ENCODE measurements at regions not wholly inside any gene's neighbourhood (a gene's known extent, or its start where the extent isn't known, plus 50 kb on each side); places are given as distances from the start of the nearest gene placed in this dataset.

DNA sequence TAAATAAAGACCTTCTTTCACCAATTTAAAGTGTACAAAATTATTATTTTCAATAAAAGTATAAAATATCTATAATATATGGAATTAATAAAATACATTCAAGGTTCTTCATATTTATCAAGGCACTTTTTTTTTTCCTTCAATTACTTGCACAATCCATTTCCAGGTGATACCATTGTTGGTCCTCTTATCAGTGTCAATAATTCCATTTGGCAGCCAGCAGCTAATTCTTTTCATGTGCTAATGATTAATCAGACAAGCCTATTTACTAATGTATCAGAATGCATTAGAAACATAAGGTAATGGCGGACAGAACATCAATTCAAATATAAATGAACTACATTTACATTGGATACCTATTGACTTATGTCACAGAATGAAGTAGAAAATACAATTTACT is 622.2 kb downstream of the TOX3 start:
- H3K27me3 ChIP-seq (ENCODE audit: control insufficient read depth in 1 of 2, insufficient read depth in 2 of 2, low read length in 2 of 2): no peaks in the 10 kb centered on the region
- H3K9ac ChIP-seq (ENCODE audit: low read length in 2 of 2): no peak overlapping the region
- no peak overlapping the region for H3K27ac ChIP-seq (ENCODE audit: low read length)
- H3K4me3 ChIP-seq (ENCODE audit: low read length in 2 of 2): no peak overlapping the region
- H3K9me3 ChIP-seq (ENCODE audit: control insufficient read depth in 2 of 2, low read length in 2 of 2): peaks cover 0 to 5% of the 10 kb centered on the region in 2 donors
- H3K4me1 ChIP-seq (ENCODE audit: control insufficient read depth, insufficient read depth, low read length): no peaks in the 10 kb centered on the region
- H3K36me3 ChIP-seq (ENCODE audit: control insufficient read depth in 2 of 2, insufficient read depth in 2 of 2, low read length in 2 of 2): no peaks in the 10 kb centered on the region

DNA sequence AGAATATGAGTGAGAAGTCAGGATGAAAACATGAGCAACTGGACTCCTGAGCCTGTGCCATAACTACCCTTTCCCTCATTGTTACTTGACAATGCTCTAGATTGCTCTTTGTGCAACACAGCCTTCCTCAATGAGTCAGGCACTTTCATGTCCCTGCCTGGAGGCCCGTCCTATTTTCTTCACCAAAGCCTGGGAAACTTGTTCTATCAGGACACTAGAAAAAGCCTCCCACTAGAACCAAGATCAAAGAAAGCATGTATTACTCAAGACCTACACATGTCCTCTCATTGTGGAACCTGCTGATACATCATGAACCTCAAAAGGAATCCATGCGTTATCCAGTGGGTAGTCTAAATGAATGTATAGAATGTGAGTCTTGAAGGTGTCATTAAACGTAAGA is 624.5 kb downstream of the TOX3 start:
- Histone ChIP-seq H3K27me3 (ENCODE audit: control insufficient read depth in 1 of 2, insufficient read depth in 2 of 2, low read length in 2 of 2) (peaks cover 0 to 2% of the 10 kb centered on the region in 2 donors), H3K9me3 (ENCODE audit: control insufficient read depth in 2 of 2, low read length in 2 of 2) (peaks cover 0 to 5% of the 10 kb centered on the region in 2 donors), H3K36me3 (ENCODE audit: control insufficient read depth in 2 of 2, insufficient read depth in 2 of 2, low read length in 2 of 2) (no peaks in the 10 kb centered on the region), H3K4me1 (ENCODE audit: control insufficient read depth, insufficient read depth, low read length) (no peaks in the 10 kb centered on the region), H3K27ac (ENCODE audit: low read length) (no peak overlapping the region), H3K9ac (ENCODE audit: low read length in 2 of 2) (no peak overlapping the region), H3K4me3 (ENCODE audit: low read length in 2 of 2) (no peak overlapping the region)

GRCh38 chr16:51919736-51920135 is 627.2 kb downstream of the TOX3 start:
- Histone ChIP-seq H3K36me3 (ENCODE audit: control insufficient read depth in 2 of 2, insufficient read depth in 2 of 2, low read length in 2 of 2) (no peaks in the 10 kb centered on the region), H3K4me1 (ENCODE audit: control insufficient read depth, insufficient read depth, low read length) (no peaks in the 10 kb centered on the region), H3K9me3 (ENCODE audit: control insufficient read depth in 2 of 2, low read length in 2 of 2) (peaks cover 0 to 3% of the 10 kb centered on the region in 2 donors), H3K9ac (ENCODE audit: low read length in 2 of 2) (no peak overlapping the region), H3K4me3 (ENCODE audit: low read length in 2 of 2) (no peak overlapping the region), H3K27ac (ENCODE audit: low read length) (no peak overlapping the region), H3K27me3 (ENCODE audit: control insufficient read depth in 1 of 2, insufficient read depth in 2 of 2, low read length in 2 of 2) (peaks cover 0 to 2% of the 10 kb centered on the region in 2 donors)

DNA sequence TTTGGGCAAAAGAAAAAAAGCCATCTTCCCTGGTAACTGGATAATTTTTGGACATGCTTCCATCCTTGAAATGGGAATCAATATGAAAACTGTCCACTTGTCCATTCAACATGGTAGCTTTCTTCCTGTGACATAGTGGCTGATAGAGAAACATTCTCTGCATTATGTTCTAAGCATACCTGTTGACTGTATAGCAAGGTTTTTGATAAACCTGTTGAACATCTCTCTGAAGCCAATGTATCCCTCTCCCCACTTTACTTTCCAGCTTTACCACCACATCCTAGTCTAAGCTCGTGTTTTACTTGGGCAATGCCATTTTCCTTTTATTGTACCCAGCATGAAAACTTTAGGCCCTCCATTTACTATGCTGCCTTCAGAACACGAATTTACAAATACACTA is 630.1 kb downstream of the TOX3 start:
- Histone ChIP-seq H3K4me1 (ENCODE audit: control insufficient read depth, insufficient read depth, low read length) (no peaks in the 10 kb centered on the region), H3K9me3 (ENCODE audit: control insufficient read depth in 2 of 2, low read length in 2 of 2) (no peaks in the 10 kb centered on the region)

DNA sequence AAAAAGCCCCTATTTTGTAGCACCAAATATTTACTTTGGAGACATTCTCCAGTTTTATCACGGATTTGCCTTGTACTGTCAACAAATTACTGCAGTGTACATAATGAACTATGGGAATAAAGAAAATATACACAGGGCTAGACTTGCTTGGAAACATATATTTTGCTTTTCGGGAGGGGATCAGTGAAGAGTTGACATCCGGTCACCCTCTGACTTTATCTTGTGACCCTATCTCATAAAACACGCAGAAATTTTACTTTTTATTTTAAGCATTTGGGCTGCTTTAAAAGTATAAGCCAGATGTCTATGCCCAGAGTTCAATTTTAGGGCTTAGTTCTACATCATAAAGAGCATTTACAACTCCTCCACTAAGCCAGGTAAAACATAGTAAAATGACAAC is 630.7 kb downstream of the TOX3 start:
- Histone ChIP-seq H3K9me3 (ENCODE audit: control insufficient read depth in 2 of 2, low read length in 2 of 2) (no peaks in the 10 kb centered on the region), H3K4me1 (ENCODE audit: control insufficient read depth, insufficient read depth, low read length) (no peaks in the 10 kb centered on the region), H3K27ac (ENCODE audit: low read length) (no peak overlapping the region), H3K36me3 (ENCODE audit: control insufficient read depth in 2 of 2, insufficient read depth in 2 of 2, low read length in 2 of 2) (no peaks in the 10 kb centered on the region), H3K9ac (ENCODE audit: low read length in 2 of 2) (no peak overlapping the region), H3K4me3 (ENCODE audit: low read length in 2 of 2) (no peak overlapping the region), H3K27me3 (ENCODE audit: control insufficient read depth in 1 of 2, insufficient read depth in 2 of 2, low read length in 2 of 2) (peaks cover 0 to 2% of the 10 kb centered on the region in 2 donors)

More for the DNA sequence above, 630.1 kb downstream of the TOX3 start:
- no peaks in the 10 kb centered on the region for H3K36me3 ChIP-seq (ENCODE audit: control insufficient read depth in 2 of 2, insufficient read depth in 2 of 2, low read length in 2 of 2)
- peaks cover 0 to 2% of the 10 kb centered on the region in 2 donors for H3K27me3 ChIP-seq (ENCODE audit: control insufficient read depth in 1 of 2, insufficient read depth in 2 of 2, low read length in 2 of 2)
- no peak overlapping the region for H3K4me3 ChIP-seq (ENCODE audit: low read length in 2 of 2)
- no peak overlapping the region for H3K9ac ChIP-seq (ENCODE audit: low read length in 2 of 2)
- no peak overlapping the region for H3K27ac ChIP-seq (ENCODE audit: low read length)

GRCh38 chr16:51907680-51908079 is 639.3 kb downstream of the TOX3 start:
- H3K27me3 ChIP-seq (ENCODE audit: control insufficient read depth in 1 of 2, insufficient read depth in 2 of 2, low read length in 2 of 2): no peaks in the 10 kb centered on the region
- no peak overlapping the region for H3K4me3 ChIP-seq (ENCODE audit: low read length in 2 of 2)
- no peak overlapping the region for H3K9ac ChIP-seq (ENCODE audit: low read length in 2 of 2)
- H3K36me3 ChIP-seq (ENCODE audit: control insufficient read depth in 2 of 2, insufficient read depth in 2 of 2, low read length in 2 of 2): no peaks in the 10 kb centered on the region
- H3K9me3 ChIP-seq (ENCODE audit: control insufficient read depth in 2 of 2, low read length in 2 of 2): no peaks in the 10 kb centered on the region
- no peaks in the 10 kb centered on the region for H3K4me1 ChIP-seq (ENCODE audit: control insufficient read depth, insufficient read depth, low read length)
- H3K27ac ChIP-seq (ENCODE audit: low read length): no peak overlapping the region

DNA sequence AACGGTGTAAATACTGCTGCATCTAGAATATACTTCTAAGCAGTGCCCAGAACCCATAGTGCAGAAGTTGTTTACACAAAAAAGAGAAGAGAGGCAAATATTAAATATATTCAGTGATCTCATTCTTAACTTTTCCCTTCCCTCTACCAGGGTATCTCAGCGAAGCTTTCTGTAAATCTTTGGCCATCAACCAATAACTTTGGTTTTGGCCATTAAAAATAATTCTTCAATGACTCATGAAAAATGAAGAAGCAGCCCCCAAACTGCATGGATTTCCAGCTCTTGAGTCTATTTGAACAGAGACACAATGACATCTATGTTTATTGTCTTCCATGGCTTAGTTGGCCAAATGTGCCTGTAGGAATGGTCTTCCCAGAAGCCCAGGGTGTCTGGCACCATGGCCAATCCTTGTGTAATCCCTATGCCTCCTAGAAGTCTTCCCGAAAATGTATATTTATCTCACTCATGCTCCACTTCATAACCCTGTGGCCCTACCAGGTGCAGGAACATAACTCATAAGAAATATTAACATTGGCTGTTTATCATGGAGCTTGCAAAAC is 646.6 kb downstream of the TOX3 start:
- Histone ChIP-seq H3K9me3 (ENCODE audit: control insufficient read depth in 2 of 2, low read length in 2 of 2) (no peaks in the 10 kb centered on the region), H3K4me3 (ENCODE audit: low read length in 2 of 2) (no peak overlapping the region), H3K27ac (ENCODE audit: low read length) (no peak overlapping the region), H3K36me3 (ENCODE audit: control insufficient read depth in 2 of 2, insufficient read depth in 2 of 2, low read length in 2 of 2) (no peaks in the 10 kb centered on the region), H3K9ac (ENCODE audit: low read length in 2 of 2) (no peak overlapping the region), H3K27me3 (ENCODE audit: control insufficient read depth in 1 of 2, insufficient read depth in 2 of 2, low read length in 2 of 2) (no peaks in the 10 kb centered on the region), H3K4me1 (ENCODE audit: control insufficient read depth, insufficient read depth, low read length) (no peaks in the 10 kb centered on the region)

GRCh38 chr16:51898872-51899271 is 648.1 kb downstream of the TOX3 start:
- H3K9me3 ChIP-seq (ENCODE audit: control insufficient read depth in 2 of 2, low read length in 2 of 2): no peaks in the 10 kb centered on the region
- H3K36me3 ChIP-seq (ENCODE audit: control insufficient read depth in 2 of 2, insufficient read depth in 2 of 2, low read length in 2 of 2): no peaks in the 10 kb centered on the region
- no peak overlapping the region for H3K27ac ChIP-seq (ENCODE audit: low read length)
- no peaks in the 10 kb centered on the region for H3K27me3 ChIP-seq (ENCODE audit: control insufficient read depth in 1 of 2, insufficient read depth in 2 of 2, low read length in 2 of 2)
- H3K9ac ChIP-seq (ENCODE audit: low read length in 2 of 2): no peak overlapping the region
- no peak overlapping the region for H3K4me3 ChIP-seq (ENCODE audit: low read length in 2 of 2)
- H3K4me1 ChIP-seq (ENCODE audit: control insufficient read depth, insufficient read depth, low read length): no peaks in the 10 kb centered on the region

DNA sequence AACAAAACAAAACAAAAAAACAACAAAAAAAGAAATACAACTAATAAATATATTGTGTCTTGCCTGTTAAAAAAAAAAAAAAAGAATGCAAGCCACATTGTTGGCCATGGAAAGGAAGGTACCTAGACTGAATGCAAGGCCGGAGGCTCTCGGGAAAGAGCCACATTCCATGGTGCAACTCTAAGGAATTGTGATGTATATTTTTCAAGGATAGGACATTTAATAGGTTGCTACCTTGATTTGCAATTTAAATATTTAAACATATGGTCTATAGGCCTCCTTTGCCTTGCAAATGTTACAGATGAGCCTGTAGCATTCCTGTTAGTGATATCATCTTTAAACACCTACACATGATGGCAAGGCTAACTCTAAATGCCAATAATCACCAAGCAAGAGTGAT is 650.9 kb downstream of the TOX3 start:
- no peaks in the 10 kb centered on the region for H3K27me3 ChIP-seq (ENCODE audit: control insufficient read depth in 1 of 2, insufficient read depth in 2 of 2, low read length in 2 of 2)
- no peaks in the 10 kb centered on the region for H3K9me3 ChIP-seq (ENCODE audit: control insufficient read depth in 2 of 2, low read length in 2 of 2)
- no peak overlapping the region for H3K27ac ChIP-seq (ENCODE audit: low read length)
- no peaks in the 10 kb centered on the region for H3K4me1 ChIP-seq (ENCODE audit: control insufficient read depth, insufficient read depth, low read length)
- no peak overlapping the region for H3K9ac ChIP-seq (ENCODE audit: low read length in 2 of 2)
- no peak overlapping the region for H3K4me3 ChIP-seq (ENCODE audit: low read length in 2 of 2)
- no peaks in the 10 kb centered on the region for H3K36me3 ChIP-seq (ENCODE audit: control insufficient read depth in 2 of 2, insufficient read depth in 2 of 2, low read length in 2 of 2)

- Histone ChIP-seq H3K9ac (ENCODE audit: low read length in 2 of 2) (no peak overlapping the region), H3K36me3 (ENCODE audit: control insufficient read depth in 2 of 2, insufficient read depth in 2 of 2, low read length in 2 of 2) (no peaks in the 10 kb centered on the region), H3K4me1 (ENCODE audit: control insufficient read depth, insufficient read depth, low read length) (no peaks in the 10 kb centered on the region), H3K27ac (ENCODE audit: low read length) (no peak overlapping the region), H3K4me3 (ENCODE audit: low read length in 2 of 2) (no peak overlapping the region), H3K27me3 (ENCODE audit: control insufficient read depth in 1 of 2, insufficient read depth in 2 of 2, low read length in 2 of 2) (no peaks in the 10 kb centered on the region), H3K9me3 (ENCODE audit: control insufficient read depth in 2 of 2, low read length in 2 of 2) (no peaks in the 10 kb centered on the region)
Measured at GRCh38 chr16:51892293-51893007, 654.5 kb downstream of the TOX3 start.

- H3K4me1 ChIP-seq (ENCODE audit: control insufficient read depth, insufficient read depth, low read length): no peaks in the 10 kb centered on the region
- H3K36me3 ChIP-seq (ENCODE audit: control insufficient read depth in 2 of 2, insufficient read depth in 2 of 2, low read length in 2 of 2): no peaks in the 10 kb centered on the region
- H3K9me3 ChIP-seq (ENCODE audit: control insufficient read depth in 2 of 2, low read length in 2 of 2): no peaks in the 10 kb centered on the region
- H3K9ac ChIP-seq (ENCODE audit: low read length in 2 of 2): no peak overlapping the region
- H3K4me3 ChIP-seq (ENCODE audit: low read length in 2 of 2): no peak overlapping the region
- no peak overlapping the region for H3K27ac ChIP-seq (ENCODE audit: low read length)
- H3K27me3 ChIP-seq (ENCODE audit: control insufficient read depth in 1 of 2, insufficient read depth in 2 of 2, low read length in 2 of 2): no peaks in the 10 kb centered on the region
Measured at GRCh38 chr16:51888534-51888933, 658.4 kb downstream of the TOX3 start.

Measured in stomach smooth muscle (tissue), 2 donors.